DND-41 (cell line): ENCODE measurements at regions not wholly inside any gene's neighbourhood (a gene's known extent, or its start where the extent isn't known, plus 50 kb on each side); places are given as distances from the start of the nearest gene placed in this dataset.

Experiments
- ATAC-seq: fragments of 200-7000 bp; cut with Tn5 transposase; 3 replicates; pipeline ENCODE4 v1.9.1; 2021; ENCODE audit warnings: low read depth; ENCODE audit not compliant: insufficient read depth
- DNase-seq: peaks from one replicate; pipeline ENCODE4 v3.0.0-alpha.2; 2020
- H2AFZ ChIP-seq: 2 replicates; pipeline ENCODE4 v1.6.0; 2012; ENCODE audit warnings: low read depth, low read length
- H3K27ac ChIP-seq: 2 replicates; pipeline ENCODE4 v1.5.1; 2012; ENCODE audit warnings: low read length, inconsistent platforms
- H3K27me3 ChIP-seq: fragments of 200-600 bp; sonication (generic); 2 replicates; pipeline ENCODE4 v1.6.0; 2012; ENCODE audit warnings: low read length, mild to moderate bottlenecking, inconsistent platforms; ENCODE audit not compliant: insufficient read depth, poor library complexity
- H3K36me3 ChIP-seq: 2 replicates; pipeline ENCODE4 v1.5.1; 2012; ENCODE audit warnings: low read length, inconsistent platforms; ENCODE audit not compliant: insufficient read depth
- H3K4me1 ChIP-seq: 2 replicates; pipeline ENCODE4 v1.5.1; 2012; ENCODE audit warnings: mild to moderate bottlenecking, low read length; ENCODE audit not compliant: insufficient read depth
- H3K4me2 ChIP-seq: 2 replicates; pipeline ENCODE4 v1.6.0; 2012; ENCODE audit warnings: mild to moderate bottlenecking, moderate library complexity, low read length, inconsistent platforms; ENCODE audit not compliant: insufficient read depth
- H3K4me3 ChIP-seq, 2 experiments: fragments of 200-600 bp in 1 of 2; shearing (Covaris generic) in 1 of 2; 2 replicates each; pipeline ENCODE4 v1.5.1; 2012 to 2016; ENCODE audit warnings: inconsistent platforms in 2 of 2, low read length in 2 of 2, mild to moderate bottlenecking in 2 of 2, low read depth in 1 of 2, moderate library complexity in 1 of 2
- H3K79me2 ChIP-seq: 2 replicates; pipeline ENCODE4 v1.6.0; 2012; ENCODE audit warnings: low read length, inconsistent platforms; ENCODE audit not compliant: insufficient read depth
- H3K9ac ChIP-seq: 2 replicates; pipeline ENCODE4 v1.6.0; 2012; ENCODE audit warnings: low read depth, mild to moderate bottlenecking, inconsistent platforms, low read length, moderate library complexity
- H3K9me3 ChIP-seq: 2 replicates; pipeline ENCODE4 v1.5.1; 2012; ENCODE audit warnings: low read length, moderate library complexity, mild to moderate bottlenecking, inconsistent platforms; ENCODE audit not compliant: insufficient read depth, severe bottlenecking
- H4K20me1 ChIP-seq: 2 replicates; pipeline ENCODE4 v1.6.0; 2012; ENCODE audit warnings: low read length; ENCODE audit not compliant: insufficient read depth
- CTCF ChIP-seq: IDR thresholded peaks from 2 replicates; pipeline ENCODE4 v1.5.1; 2012; ENCODE audit warnings: borderline replicate concordance, low read length, moderate library complexity, mild to moderate bottlenecking; ENCODE audit not compliant: poor library complexity, severe bottlenecking; ENCODE audit errors: extremely low read depth
- EZH2 ChIP-seq: IDR thresholded peaks from 3 replicates; pipeline ENCODE4 v1.6.1; 2012; ENCODE audit warnings: borderline replicate concordance, low read depth, mild to moderate bottlenecking, moderate library complexity, low read length, inconsistent platforms; ENCODE audit not compliant: severe bottlenecking

- peaks cover 83% of the 10 kb centered on the region for H3K4me1 ChIP-seq
- H3K4me2 ChIP-seq = peak overlapping the region; percentile 50
- DNase-seq = no peak
Measured at GRCh38 chr6:137734875-137735182, 132.2 kb upstream of the TNFAIP3 start.

DNA sequence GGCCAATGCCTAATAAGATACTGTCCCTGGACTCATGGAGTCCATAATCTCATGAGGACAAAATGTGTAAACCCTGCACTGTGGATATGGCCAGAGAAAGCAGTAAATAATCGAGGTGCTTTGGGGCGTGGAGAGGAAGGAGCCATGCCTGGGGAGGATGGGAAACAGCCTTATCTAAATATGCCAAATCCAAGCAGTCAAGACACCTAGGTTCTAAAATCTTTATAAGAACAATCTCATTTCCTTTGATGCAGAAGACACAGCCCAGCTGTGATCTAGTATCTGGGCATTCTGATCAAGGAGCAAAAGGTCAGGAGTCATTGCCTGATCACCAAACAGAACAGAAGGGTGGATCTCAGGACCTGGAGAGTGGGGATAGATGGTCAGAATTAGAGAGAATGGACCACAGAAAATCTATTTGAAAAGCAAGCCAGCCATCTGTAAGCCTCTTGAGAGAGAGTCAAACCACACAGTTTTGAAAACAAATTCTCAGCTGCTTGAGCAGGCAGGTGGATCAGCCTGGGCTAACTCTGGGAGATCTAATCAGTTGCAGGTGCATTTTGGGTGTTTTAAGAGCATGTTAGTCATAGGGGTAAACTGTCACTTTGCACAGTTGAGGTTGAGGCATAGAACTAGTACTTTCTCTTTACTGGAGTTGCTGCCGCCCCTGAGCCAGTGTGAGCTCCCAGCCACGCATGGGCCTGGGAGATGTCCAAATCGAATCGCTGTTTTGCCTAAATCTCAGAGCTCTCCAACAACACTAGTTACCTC lies 130.8 kb upstream of the TNFAIP3 start:
- peak overlapping the region; percentile 61 for H3K9ac ChIP-seq
- peak overlapping the region in 1 of 2 experiments; percentile 39; a peak in 2 of 4 replicates for H3K4me3 ChIP-seq
- peak overlapping the region; percentile 57 for H3K4me2 ChIP-seq
- H3K27ac ChIP-seq = peak overlapping the region; percentile 97
- H3K27me3 ChIP-seq = no peaks in the 10 kb centered on the region
- peak; percentile 91 for ATAC-seq
- no peaks in the 10 kb centered on the region for H3K79me2 ChIP-seq
- H3K4me1 ChIP-seq = peaks cover 91% of the 10 kb centered on the region
- H4K20me1 ChIP-seq = no peaks in the 10 kb centered on the region
- H2AFZ ChIP-seq = peak overlapping the region; percentile 45; the same call in 1 of the 2 replicates
- no peaks in the 10 kb centered on the region for H3K9me3 ChIP-seq
- DNase-seq = peak; percentile 88
- no peaks in the 10 kb centered on the region for H3K36me3 ChIP-seq
- TF ChIP-seq EZH2 (no peak), CTCF (no peak)

More at GRCh38 chr6:137734875-137735182, 132.2 kb upstream of the TNFAIP3 start:
- H3K27me3 ChIP-seq = no peaks in the 10 kb centered on the region
- peak overlapping the region; percentile 46 for H2AFZ ChIP-seq
- no peak for ATAC-seq
- H3K36me3 ChIP-seq = no peaks in the 10 kb centered on the region
- TF ChIP-seq CTCF (no peak), EZH2 (no peak)
- H4K20me1 ChIP-seq = no peaks in the 10 kb centered on the region
- H3K27ac ChIP-seq = peak overlapping the region; percentile 97
- 0 out of 4 replicates have a peak overlapping the region, but pooled peaks of 1 of the 2 experiments have one; percentile 5 for H3K4me3 ChIP-seq
- no peaks in the 10 kb centered on the region for H3K9me3 ChIP-seq
- H3K79me2 ChIP-seq = no peaks in the 10 kb centered on the region
- H3K9ac ChIP-seq = peak overlapping the region; percentile 61

DNA sequence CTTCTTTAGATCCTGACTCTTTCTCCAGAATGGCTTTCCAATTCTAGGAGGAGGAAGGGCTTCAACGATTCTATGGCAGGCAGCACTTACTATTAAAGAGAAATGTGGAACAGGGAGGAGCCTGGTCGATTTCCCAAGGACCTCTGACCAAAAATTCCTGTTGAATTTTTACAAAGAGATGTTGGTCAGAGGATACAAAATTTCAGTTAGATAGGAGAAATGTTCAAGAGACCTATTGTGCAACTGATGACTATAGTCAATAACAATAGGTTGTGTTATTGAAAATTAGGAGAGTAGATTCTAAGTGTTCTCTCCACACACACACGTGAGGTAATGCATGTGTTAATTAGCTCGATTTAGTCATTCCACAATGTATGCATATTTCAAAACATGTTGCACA lies 130.1 kb upstream of the TNFAIP3 start:
- Histone ChIP-seq H4K20me1 (no peaks in the 10 kb centered on the region), H3K4me2 (peak overlapping the region; percentile 57), H2AFZ (peak overlapping the region; percentile 45; the same call in 1 of the 2 replicates), H3K27ac (peak overlapping the region; percentile 97), H3K9ac (peak overlapping the region; percentile 61), H3K27me3 (no peaks in the 10 kb centered on the region), H3K4me3 (peak overlapping the region in 1 of 2 experiments; percentile 39; a peak in 2 of 4 replicates), H3K4me1 (peaks cover 92% of the 10 kb centered on the region), H3K36me3 (no peaks in the 10 kb centered on the region), H3K79me2 (no peaks in the 10 kb centered on the region), H3K9me3 (no peaks in the 10 kb centered on the region)
- TF ChIP-seq CTCF (no peak), EZH2 (no peak)
- ATAC-seq = no peak
- DNase-seq = no peak
